Erythroblast (primary cell): ENCODE measurements at regions not wholly inside any gene's neighbourhood (a gene's known extent, or its start where the extent isn't known, plus 50 kb on each side); places are given as distances from the start of the nearest gene placed in this dataset.

Experiments used
- DNase-seq, 2 experiments: peaks; one replicate each; lab custom pipeline; 2025; lab: John Stamatoyannopoulos, UW
- GATA1 ChIP-seq: IDR thresholded peaks from 2 replicates; pipeline ENCODE4 v1.6.1; 2011; ENCODE audit warnings: low read depth, mild to moderate bottlenecking, control low read depth, low read length, moderate library complexity
- POLR2A ChIP-seq: IDR thresholded peaks from 2 replicates; pipeline ENCODE4 v1.6.1; 2011; ENCODE audit warnings: mild to moderate bottlenecking, low read length

- TF ChIP-seq POLR2A (no peak), GATA1 (no peak)
- no peak for DNase-seq
These were observed 291.2 kb downstream of the TMEM167A start for GRCh38 chr5:82785882-82786509.

GRCh38 chr5:82785456-82785855, 291.7 kb downstream of the TMEM167A start:
- TF ChIP-seq GATA1 (no peak), POLR2A (no peak)
- DNase-seq, result no peak

- TF ChIP-seq POLR2A (no peak), GATA1 (no peak)
- no peak for DNase-seq
These were observed 292.7 kb downstream of the TMEM167A start for GRCh38 chr5:82784521-82784920.

GRCh38 chr5:82777106-82777505, 300.1 kb downstream of the TMEM167A start:
- no peak for DNase-seq
- TF ChIP-seq POLR2A, result no peak
- TF ChIP-seq GATA1, result no peak

- TF ChIP-seq GATA1 (no peak), POLR2A (no peak)
- no peak for DNase-seq
These were observed 304.9 kb downstream of the TMEM167A start for GRCh38 chr5:82772281-82772680.

- no peak for DNase-seq
- TF ChIP-seq POLR2A (no peak), GATA1 (no peak)
These were observed 311.0 kb downstream of the TMEM167A start for GRCh38 chr5:82766206-82766605.

GRCh38 chr5:82765765-82766164, 311.4 kb downstream of the TMEM167A start:
- DNase-seq, result no peak
- TF ChIP-seq POLR2A, result no peak
- TF ChIP-seq GATA1, result no peak

- DNase-seq, result no peak
- TF ChIP-seq GATA1 (no peak), POLR2A (no peak)
These were observed 316.3 kb downstream of the TMEM167A start for GRCh38 chr5:82760856-82761255.

- TF ChIP-seq GATA1, result no peak
- TF ChIP-seq POLR2A, result no peak
- DNase-seq, result no peak
These were observed 318.3 kb downstream of the TMEM167A start for GRCh38 chr5:82758881-82759280.

GRCh38 chr5:82754759-82755158, 322.4 kb downstream of the TMEM167A start:
- DNase-seq, result no peak
- no peak for TF ChIP-seq GATA1
- no peak for TF ChIP-seq POLR2A

GRCh38 chr5:82754036-82754746, 323.0 kb downstream of the TMEM167A start:
- TF ChIP-seq POLR2A, result no peak
- no peak for TF ChIP-seq GATA1
- no peak for DNase-seq

GRCh38 chr5:82753374-82753773, 323.8 kb downstream of the TMEM167A start:
- no peak for DNase-seq
- TF ChIP-seq GATA1 (no peak), POLR2A (no peak)

- no peak for TF ChIP-seq POLR2A
- TF ChIP-seq GATA1, result no peak
- no peak for DNase-seq
These were observed 327.8 kb downstream of the TMEM167A start for GRCh38 chr5:82749461-82749820.

GRCh38 chr5:82748688-82749460, 328.3 kb downstream of the TMEM167A start:
- no peak for DNase-seq
- TF ChIP-seq GATA1, result no peak
- TF ChIP-seq POLR2A, result no peak
